Central memory CD8-positive, alpha-beta T cell (primary cell): ENCODE measurements at regions not wholly inside any gene's neighbourhood (a gene's known extent, or its start where the extent isn't known, plus 50 kb on each side); places are given as distances from the start of the nearest gene placed in this dataset.
"Not testable (repeated sequence)": the region's sequence is repeated elsewhere in the genome, so short reads cannot be mapped to it uniquely, and the experiment has no call there.

Experiments
- ATAC-seq: fragments of 150-1000 bp; cut with Tn5 transposase; replicated peaks from 2 replicates; pipeline ENCODE4 v1.10.0; 2022; ENCODE audit warnings: mild to moderate bottlenecking, moderate FRiP score, moderate number of reproducible peaks; ENCODE audit not compliant: poor library complexity, severe bottlenecking; ENCODE audit errors: extremely low read depth
- DNase-seq, 2 donors: peaks; one replicate each; pipeline ENCODE4 v3.0.0; 2021; ENCODE audit warnings: low spot score in 2 of 2
- H3K27ac Mint-ChIP-seq: one replicate; pipeline ENCODE4 v1.8.0; 2022; ENCODE audit warnings: low read depth, mild to moderate bottlenecking, moderate library complexity, mixed read lengths
- H3K27me3 Mint-ChIP-seq: one replicate; pipeline ENCODE4 v1.8.0; 2022; ENCODE audit warnings: mixed read lengths
- H3K36me3 Mint-ChIP-seq: one replicate; pipeline ENCODE4 v1.8.0; 2022; ENCODE audit warnings: mild to moderate bottlenecking, moderate library complexity, mixed read lengths; ENCODE audit not compliant: insufficient read depth
- H3K4me1 Mint-ChIP-seq: one replicate; pipeline ENCODE4 v1.8.0; 2022; ENCODE audit warnings: mixed read lengths
- H3K4me3 Mint-ChIP-seq: one replicate; pipeline ENCODE4 v1.8.0; 2022; ENCODE audit warnings: mild to moderate bottlenecking, moderate library complexity, mixed read lengths
- H3K9me3 Mint-ChIP-seq: one replicate; pipeline ENCODE4 v1.8.0; 2022; ENCODE audit warnings: mixed read lengths

GRCh38 chr2:75410702-75411101, 150.0 kb downstream of the EVA1A start:
- Mint-ChIP-seq H3K4me3 (no peak overlapping the region), H3K27ac (no peak overlapping the region), H3K4me1 (no peaks in the 10 kb centered on the region), H3K36me3 (no peaks in the 10 kb centered on the region), H3K9me3 (peaks cover 6% of the 10 kb centered on the region), H3K27me3 (peaks cover 48% of the 10 kb centered on the region)
- ATAC-seq (no peak), DNase-seq (no peak)

GRCh38 chr2:75408771-75409170, 152.0 kb downstream of the EVA1A start:
- peaks cover 6% of the 10 kb centered on the region for H3K9me3 Mint-ChIP-seq
- no peaks in the 10 kb centered on the region for H3K36me3 Mint-ChIP-seq
- H3K4me3 Mint-ChIP-seq = no peak overlapping the region
- ATAC-seq (no peak), DNase-seq (no peak)
- H3K27ac Mint-ChIP-seq = no peak overlapping the region
- H3K4me1 Mint-ChIP-seq = no peaks in the 10 kb centered on the region
- H3K27me3 Mint-ChIP-seq = peaks cover 32% of the 10 kb centered on the region

- DNase-seq = no peak
- no peak overlapping the region for H3K4me3 Mint-ChIP-seq
- H3K9me3 Mint-ChIP-seq = peaks cover 6% of the 10 kb centered on the region
- H3K4me1 Mint-ChIP-seq = no peaks in the 10 kb centered on the region
- H3K27me3 Mint-ChIP-seq = peaks cover 23% of the 10 kb centered on the region
- no peaks in the 10 kb centered on the region for H3K36me3 Mint-ChIP-seq
- no peak for ATAC-seq
- no peak overlapping the region for H3K27ac Mint-ChIP-seq
These were observed 153.7 kb downstream of the EVA1A start for GRCh38 chr2:75407038-75407530.

GRCh38 chr2:75406131-75406581, 154.6 kb downstream of the EVA1A start:
- Mint-ChIP-seq H3K36me3 (no peaks in the 10 kb centered on the region), H3K27me3 (peaks cover 27% of the 10 kb centered on the region), H3K4me1 (no peaks in the 10 kb centered on the region), H3K27ac (no peak overlapping the region), H3K9me3 (peaks cover 6% of the 10 kb centered on the region), H3K4me3 (no peak overlapping the region)
- ATAC-seq = no peak
- no peak for DNase-seq

GRCh38 chr2:75405000-75405399, 155.7 kb downstream of the EVA1A start:
- ATAC-seq = no peak
- peaks cover 27% of the 10 kb centered on the region for H3K27me3 Mint-ChIP-seq
- H3K9me3 Mint-ChIP-seq = no peaks in the 10 kb centered on the region
- no peaks in the 10 kb centered on the region for H3K36me3 Mint-ChIP-seq
- DNase-seq = no peak
- no peak overlapping the region for H3K4me3 Mint-ChIP-seq
- no peak overlapping the region for H3K27ac Mint-ChIP-seq
- no peaks in the 10 kb centered on the region for H3K4me1 Mint-ChIP-seq

GRCh38 chr2:75403991-75404428, 156.7 kb downstream of the EVA1A start:
- Mint-ChIP-seq H3K36me3 (no peaks in the 10 kb centered on the region), H3K4me3 (no peak overlapping the region), H3K27me3 (peaks cover 27% of the 10 kb centered on the region), H3K27ac (no peak overlapping the region), H3K9me3 (no peaks in the 10 kb centered on the region), H3K4me1 (no peaks in the 10 kb centered on the region)
- no peak for ATAC-seq
- DNase-seq = no peak

- ATAC-seq = no peak
- H3K4me1 Mint-ChIP-seq = no peaks in the 10 kb centered on the region
- H3K27ac Mint-ChIP-seq = no peak overlapping the region
- no peaks in the 10 kb centered on the region for H3K9me3 Mint-ChIP-seq
- H3K27me3 Mint-ChIP-seq = no peaks in the 10 kb centered on the region
- peaks cover 2% of the 10 kb centered on the region for H3K36me3 Mint-ChIP-seq
- H3K4me3 Mint-ChIP-seq = no peak overlapping the region
- DNase-seq = no peak
These were observed 164.4 kb downstream of the EVA1A start for GRCh38 chr2:75396314-75396713.

- not testable (repeated sequence) for H3K27me3 Mint-ChIP-seq, H3K4me3 Mint-ChIP-seq, H3K36me3 Mint-ChIP-seq, H3K27ac Mint-ChIP-seq, ATAC-seq, H3K4me1 Mint-ChIP-seq, DNase-seq, H3K9me3 Mint-ChIP-seq
These were observed 166.0 kb downstream of the EVA1A start for GRCh38 chr2:75394764-75395163.

GRCh38 chr2:75390169-75390568, 170.6 kb downstream of the EVA1A start:
- no peak overlapping the region for H3K4me3 Mint-ChIP-seq

GRCh38 chr2:75389271-75389670, 171.5 kb downstream of the EVA1A start:
- DNase-seq (no peak), ATAC-seq (no peak)
- H3K4me3 Mint-ChIP-seq = no peak overlapping the region
- no peaks in the 10 kb centered on the region for H3K4me1 Mint-ChIP-seq
- no peaks in the 10 kb centered on the region for H3K36me3 Mint-ChIP-seq
- no peaks in the 10 kb centered on the region for H3K9me3 Mint-ChIP-seq
- H3K27me3 Mint-ChIP-seq = peaks cover 26% of the 10 kb centered on the region
- no peak overlapping the region for H3K27ac Mint-ChIP-seq

More at GRCh38 chr2:75390169-75390568, 170.6 kb downstream of the EVA1A start:
- ATAC-seq = no peak
- H3K27me3 Mint-ChIP-seq = peaks cover 26% of the 10 kb centered on the region
- DNase-seq = no peak
- H3K36me3 Mint-ChIP-seq = no peaks in the 10 kb centered on the region
- no peaks in the 10 kb centered on the region for H3K9me3 Mint-ChIP-seq
- H3K27ac Mint-ChIP-seq = no peak overlapping the region
- H3K4me1 Mint-ChIP-seq = no peaks in the 10 kb centered on the region

GRCh38 chr2:75381032-75381431, 179.7 kb downstream of the EVA1A start:
- Mint-ChIP-seq H3K4me3 (no peak overlapping the region), H3K27ac (no peak overlapping the region), H3K9me3 (no peaks in the 10 kb centered on the region), H3K36me3 (no peaks in the 10 kb centered on the region), H3K4me1 (no peaks in the 10 kb centered on the region), H3K27me3 (peaks cover 2% of the 10 kb centered on the region)
- ATAC-seq = no peak
- DNase-seq = no peak

GRCh38 chr2:75379476-75380210, 180.3 kb upstream of the TACR1 start:
- ATAC-seq = no peak

More at GRCh38 chr2:75379476-75380210, 180.3 kb upstream of the TACR1 start:
- Mint-ChIP-seq H3K4me3 (no peak overlapping the region), H3K36me3 (peaks cover 2% of the 10 kb centered on the region), H3K9me3 (no peaks in the 10 kb centered on the region), H3K27ac (no peak overlapping the region), H3K4me1 (no peaks in the 10 kb centered on the region), H3K27me3 (no peaks in the 10 kb centered on the region)
- no peak for DNase-seq
